C4-2B (cell line): ENCODE measurements at regions not wholly inside any gene's neighbourhood (a gene's known extent, or its start where the extent isn't known, plus 50 kb on each side); places are given as distances from the start of the nearest gene placed in this dataset.

Experiments used
- H3K27ac ChIP-seq: fragments of 450-650 bp; 2 replicates; pipeline ENCODE4 v1.5.1; 2017
- CTCF ChIP-seq: fragments of 450-650 bp; conservative IDR thresholded peaks from 2 replicates; pipeline ENCODE4 v1.5.1; 2017; ENCODE audit warnings: mild to moderate bottlenecking
- ZFX ChIP-seq: fragments of 450-650 bp; IDR thresholded peaks from 2 replicates; pipeline ENCODE4 v1.6.1; 2017

DNA sequence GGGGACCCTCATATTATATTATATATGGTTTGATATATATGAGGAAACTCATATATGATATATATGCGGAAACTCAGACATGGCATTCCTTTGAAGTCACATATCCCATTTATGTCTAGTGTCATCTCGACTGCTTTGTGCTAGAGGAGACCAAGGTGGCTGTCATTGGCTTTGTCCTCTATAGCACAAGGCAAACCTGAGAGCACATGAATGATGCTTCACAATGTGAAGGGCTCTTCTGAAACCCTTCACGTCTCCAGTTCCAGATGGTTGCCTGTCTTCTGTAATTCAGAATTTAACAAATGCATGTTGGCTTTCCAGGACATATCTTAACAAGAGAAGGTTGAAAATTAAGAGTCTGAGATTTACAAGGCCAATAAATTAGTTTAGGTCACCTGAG lies 303.6 kb downstream of the BARHL2 start:
- TF ChIP-seq CTCF (no peak), ZFX (no peak)
- H3K27ac ChIP-seq: no peak overlapping the region

DNA sequence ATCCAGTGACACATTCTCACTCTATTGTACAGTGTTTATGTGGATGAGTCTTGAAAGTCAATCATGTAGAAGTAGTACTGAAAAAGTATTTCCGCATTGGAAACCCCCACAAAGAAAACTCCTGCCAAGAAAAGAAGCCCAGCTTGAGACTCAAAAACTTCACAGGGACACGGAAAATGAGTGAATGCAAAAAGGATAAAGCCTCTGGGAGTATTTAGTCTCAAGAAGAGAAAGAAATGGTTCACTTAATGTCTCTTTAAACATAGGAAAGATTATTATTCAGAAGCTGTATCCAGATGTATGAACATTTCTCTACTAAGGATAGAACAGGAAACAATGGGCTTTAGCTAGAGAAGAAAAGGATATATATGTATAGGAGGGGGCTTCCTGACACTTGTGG lies 304.5 kb downstream of the BARHL2 start:
- no peak for TF ChIP-seq ZFX
- no peak for TF ChIP-seq CTCF
- H3K27ac ChIP-seq: no peak overlapping the region

- TF ChIP-seq ZFX: no peak
- no peak for TF ChIP-seq CTCF
Measured at GRCh38 chr1:90411185-90411584, 305.9 kb downstream of the BARHL2 start.

GRCh38 chr1:90407737-90408136 lies 309.4 kb downstream of the BARHL2 start:
- no peak overlapping the region for H3K27ac ChIP-seq
- TF ChIP-seq ZFX (no peak), CTCF (no peak)

More at GRCh38 chr1:90411185-90411584, 305.9 kb downstream of the BARHL2 start:
- no peak overlapping the region for H3K27ac ChIP-seq

DNA sequence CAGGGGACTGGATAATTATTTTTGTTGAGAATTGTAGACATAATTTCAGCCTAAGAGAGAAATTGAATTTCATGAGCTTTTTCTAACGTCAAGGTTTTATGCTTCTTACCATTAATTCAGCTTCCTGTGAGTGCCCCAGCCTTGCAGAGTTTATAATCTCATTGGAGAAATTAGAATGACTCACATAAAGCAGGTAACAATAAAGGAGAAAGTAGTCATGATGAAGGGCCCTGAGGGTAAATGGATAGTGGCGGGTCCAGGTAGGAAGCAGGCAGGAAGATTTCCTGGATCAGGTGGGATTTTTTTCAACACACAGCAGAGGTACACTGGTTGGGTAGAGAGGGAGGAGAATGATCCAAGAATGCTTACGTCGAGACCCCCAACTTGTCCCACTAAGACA lies 311.4 kb downstream of the BARHL2 start:
- no peak overlapping the region for H3K27ac ChIP-seq
- TF ChIP-seq ZFX: no peak
- no peak for TF ChIP-seq CTCF

DNA sequence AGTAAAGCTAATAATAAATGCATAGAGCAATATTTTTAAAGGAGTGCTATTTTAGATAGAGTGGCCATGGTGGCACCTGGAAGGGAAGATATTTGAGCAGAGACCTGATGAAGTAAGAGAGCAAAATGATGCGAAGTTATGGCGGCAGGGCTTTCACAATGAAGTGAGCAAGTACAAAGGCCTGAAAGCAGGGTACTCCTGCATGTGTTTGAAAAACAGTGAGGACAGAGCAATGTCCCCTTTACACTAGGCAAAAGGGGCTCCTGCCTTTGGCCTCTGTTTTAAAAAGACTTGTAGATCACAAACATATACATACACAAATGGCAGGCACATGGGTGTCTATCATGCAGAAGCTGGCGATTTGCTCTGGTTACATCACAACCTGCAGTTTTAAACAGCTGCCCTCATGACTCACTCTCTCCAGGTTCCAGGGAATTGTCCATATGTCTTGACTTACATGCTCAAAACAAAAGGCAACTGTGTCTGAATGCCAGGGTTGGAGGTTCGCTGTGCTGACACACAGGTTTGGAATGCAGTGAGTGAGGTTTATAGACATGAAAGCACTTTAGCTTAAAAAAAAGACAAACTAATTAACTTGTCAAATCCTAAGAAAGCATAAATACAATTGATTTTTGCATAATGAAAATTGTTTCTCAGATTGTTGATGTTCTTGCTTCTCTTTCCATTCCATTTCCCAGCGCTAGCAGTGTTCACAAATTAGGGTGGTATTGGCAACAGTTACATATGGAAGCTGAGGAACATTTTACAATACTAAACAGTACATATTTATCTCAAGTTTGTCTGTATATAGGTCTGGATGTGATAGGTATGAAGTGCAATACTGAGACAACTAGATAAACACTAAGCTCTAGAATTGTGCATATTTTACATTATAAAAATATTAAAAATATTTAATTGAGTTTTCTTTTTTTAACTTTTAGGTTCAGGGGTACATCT lies 313.9 kb downstream of the BARHL2 start:
- TF ChIP-seq ZFX (no peak), CTCF (no peak)
- no peak overlapping the region for H3K27ac ChIP-seq

DNA sequence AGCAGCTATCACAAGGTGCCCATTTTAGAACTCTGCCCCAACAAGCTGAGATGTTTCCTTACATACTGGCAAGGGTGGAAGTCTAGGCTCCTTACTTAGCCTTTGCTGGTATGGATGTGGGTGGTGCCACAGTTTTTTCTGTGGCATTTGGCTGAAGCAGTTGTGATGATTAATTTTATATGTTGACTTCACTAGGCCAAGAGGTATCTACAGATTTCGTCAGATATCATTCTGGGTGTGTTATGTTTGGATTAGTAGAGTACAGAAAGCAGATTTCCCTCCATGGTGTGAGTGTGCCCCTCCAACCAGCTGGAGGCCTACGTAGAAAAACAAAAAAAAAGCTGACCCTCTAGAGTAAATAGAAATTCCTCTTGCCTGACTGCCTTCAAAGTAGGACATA lies 317.0 kb downstream of the BARHL2 start:
- TF ChIP-seq ZFX (no peak), CTCF (no peak)
- H3K27ac ChIP-seq: no peak overlapping the region
